ENCODE measurements at regions not wholly inside any gene's neighbourhood (a gene's known extent, or its start where the extent isn't known, plus 50 kb on each side); places are given as distances from the start of the nearest gene placed in this dataset.

- no peak for TF ChIP-seq ZNF462 (CRISPR knock-in tag; IDR thresholded peaks at IDR 0.05)
- no peak for TF ChIP-seq JUNB (IDR thresholded peaks at IDR 0.05; ENCODE audit: unreplicated experiment)
- TF ChIP-seq CTCF (conservative IDR thresholded peaks at IDR 0.05; ENCODE audit: low read depth in 2 of 2) = no peak
- TF ChIP-seq REST (IDR thresholded peaks at IDR 0.05; ENCODE audit: unreplicated experiment) = no peak
- no peak for TF ChIP-seq POLR2AphosphoS5 (IDR thresholded peaks at IDR 0.05; ENCODE audit: low read depth)
- no peak for TF ChIP-seq ZNF114 (CRISPR knock-in tag; IDR thresholded peaks at IDR 0.05)
- TF ChIP-seq EZH2 (IDR thresholded peaks at IDR 0.05; ENCODE audit: low read depth, unreplicated experiment) = no peak
- no peak for TF ChIP-seq CREB1 (CRISPR knock-in tag; IDR thresholded peaks at IDR 0.05; ENCODE audit: low read depth)
- no peak for TF ChIP-seq STAT1 (IDR thresholded peaks at IDR 0.05; ENCODE audit: unreplicated experiment)
- TF ChIP-seq ZNF331 (CRISPR knock-in tag; IDR thresholded peaks at IDR 0.05; ENCODE audit: low read depth) = no peak
Observed at GRCh38 chr7:145005601-145006000, 169.7 kb upstream of the TPK1 start (continued).

Data from GM23338 (cell line).